PC-9 (cell line): ENCODE measurements at regions not wholly inside any gene's neighbourhood (a gene's known extent, or its start where the extent isn't known, plus 50 kb on each side); places are given as distances from the start of the nearest gene placed in this dataset.

Experiments
- BruUV-seq: library from RNA; stranded (reverse); fragments of 400-500 nt; replicated peaks from 2 replicates; lab custom pipeline; 2021; lab: Mats Ljungman, UMichigan
- CTCF ChIA-PET: fragments of 300-600 bp; sonication (Branson Sonifier 250); formaldehyde crosslinking; loops from one replicate; lab custom pipeline; 2022; ENCODE audit warnings: antibody characterized with exemption; lab: Charles Lee
- POLR2A ChIA-PET: fragments of 300-600 bp; sonication (Branson Sonifier 250); formaldehyde crosslinking; loops from one replicate; lab custom pipeline; 2022; ENCODE audit warnings: antibody characterized with exemption; ENCODE audit not compliant: unreplicated experiment; lab: Charles Lee
- DNase-seq, 2 experiments: peaks; one replicate each; pipeline versions ENCODE4 v3.0.0 to v3.0.0-alpha.2; 2015 to 2022; ENCODE audit warnings: mixed read lengths in 1 of 2
- H2AFZ ChIP-seq: fragments of 200-600 bp; sonication (generic); 2 replicates; pipeline ENCODE4 v1.8.1; 2017; ENCODE audit warnings: antibody characterized with exemption
- H3F3A ChIP-seq: fragments of 200-600 bp; sonication (generic); 2 replicates; pipeline ENCODE4 v1.8.1; 2017; ENCODE audit warnings: antibody characterized with exemption, mild to moderate bottlenecking, low read depth; ENCODE audit not compliant: insufficient read depth
- H3K27ac ChIP-seq: fragments of 200-600 bp; sonication (generic); 2 replicates; pipeline ENCODE4 v1.6.1; 2016; ENCODE audit warnings: mixed run types
- H3K27me3 ChIP-seq: fragments of 200-600 bp; sonication (generic); 2 replicates; pipeline ENCODE4 v1.6.1; 2016; ENCODE audit warnings: low read depth, mixed run types; ENCODE audit not compliant: insufficient read depth
- H3K36me3 ChIP-seq: fragments of 200-600 bp; sonication (generic); 2 replicates; pipeline ENCODE4 v1.6.1; 2016; ENCODE audit warnings: low read depth, mixed run types
- H3K4me1 ChIP-seq: fragments of 200-600 bp; sonication (generic); replicated peaks from 2 replicates; pipeline ENCODE4 v1.6.1; 2016; ENCODE audit warnings: mixed run types; ENCODE audit not compliant: insufficient read depth
- H3K4me2 ChIP-seq: fragments of 200-600 bp; sonication (generic); 2 replicates; pipeline ENCODE4 v1.6.1; 2017; ENCODE audit warnings: mixed run types
- H3K4me3 ChIP-seq: fragments of 200-600 bp; sonication (generic); 2 replicates; pipeline ENCODE4 v1.6.1; 2016; ENCODE audit warnings: mixed run types
- H3K79me2 ChIP-seq: fragments of 200-600 bp; sonication (generic); 2 replicates; pipeline ENCODE4 v1.6.1; 2017; ENCODE audit warnings: low read depth, mixed run types
- H3K9me2 ChIP-seq: fragments of 200-600 bp; sonication (generic); 2 replicates; pipeline ENCODE4 v1.8.1; 2017; ENCODE audit warnings: mild to moderate bottlenecking; ENCODE audit not compliant: insufficient read depth
- H3K9me3 ChIP-seq: fragments of 200-600 bp; sonication (generic); 2 replicates; pipeline ENCODE4 v1.8.1; 2016; ENCODE audit warnings: low read depth; ENCODE audit not compliant: insufficient read depth
- H4K20me1 ChIP-seq: fragments of 200-600 bp; sonication (generic); 2 replicates; pipeline ENCODE4 v1.8.1; 2017; ENCODE audit not compliant: insufficient read depth
- CTCF ChIP-seq: fragments of 200-600 bp; sonication (generic); conservative IDR thresholded peaks from 2 replicates; pipeline ENCODE4 v1.6.1; 2017; ENCODE audit warnings: mixed run types, antibody characterized with exemption, mild to moderate bottlenecking, moderate library complexity
- EZH2 ChIP-seq: fragments of 200-600 bp; sonication (generic); IDR thresholded peaks from 2 replicates; pipeline ENCODE4 v1.8.0; 2017; ENCODE audit warnings: antibody characterized with exemption, low read depth
- intact Hi-C: fragments of 100-400 bp; cut with micrococcal nuclease; formaldehyde crosslinking; loops from one replicate; pipeline ENCODE4 v1.10.0; 2022; ENCODE audit not compliant: unreplicated experiment

DNA sequence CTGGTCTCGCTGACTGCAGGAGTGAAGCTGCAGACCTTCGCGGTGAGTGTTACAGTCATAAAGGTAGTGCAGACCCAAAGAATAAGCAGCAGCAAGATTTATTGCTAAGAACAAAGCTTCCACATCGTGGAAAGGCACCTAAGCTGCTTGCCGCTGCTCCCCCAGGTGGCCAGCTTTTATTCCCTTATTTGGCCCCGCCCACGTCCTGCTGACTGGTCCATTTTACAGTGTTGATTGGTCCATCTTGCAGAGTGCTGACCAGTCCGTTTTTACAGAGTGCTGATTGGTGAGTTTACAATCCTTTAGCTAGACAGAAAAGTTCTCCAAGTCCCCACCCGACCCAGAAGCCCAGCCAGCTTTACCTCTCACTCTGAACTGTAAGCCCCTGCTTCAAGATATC lies 227.8 kb downstream of the ABCC12 start:
- no TSS peak for BruUV-seq
- Histone ChIP-seq H3K27ac (no peak overlapping the region), H3K4me3 (no peak overlapping the region), H4K20me1 (no peaks in the 10 kb centered on the region), H3K36me3 (no peaks in the 10 kb centered on the region), H3K79me2 (no peaks in the 10 kb centered on the region), H3K4me2 (no peak overlapping the region), H3F3A (peaks cover 5% of the 10 kb centered on the region; the same call in 1 of the 2 replicates), H3K9me3 (no peaks in the 10 kb centered on the region), H2AFZ (no peak overlapping the region), H3K9me2 (no peaks in the 10 kb centered on the region), H3K4me1 (peaks cover 23% of the 10 kb centered on the region), H3K27me3 (no peaks in the 10 kb centered on the region)
- no peak for TF ChIP-seq CTCF
- TF ChIP-seq EZH2: no peak
- CTCF ChIA-PET: no interaction called here
- intact Hi-C loops: loop anchor here (5.0 kb wide), 2 partner anchors 129 to 466 kb away; partner anchors contain the start of genes ITFG1 and PHKB
- POLR2A ChIA-PET: interaction anchor here (0.6 kb wide), 1 partner anchor 23 kb away, joined by 5 read pairs; no protein-coding TSS in a partner anchor
- no peak for DNase-seq

GRCh38 chr16:47927330-47927729 lies 228.5 kb downstream of the ABCC12 start:
- Histone ChIP-seq H2AFZ (no peak overlapping the region), H3F3A (peaks cover 5% of the 10 kb centered on the region; the same call in 1 of the 2 replicates), H3K36me3 (no peaks in the 10 kb centered on the region), H3K4me1 (peaks cover 23% of the 10 kb centered on the region), H3K4me2 (peak overlapping the region; percentile 26; the same call in 1 of the 2 replicates), H3K9me3 (no peaks in the 10 kb centered on the region), H3K79me2 (no peaks in the 10 kb centered on the region), H3K4me3 (no peak overlapping the region), H3K27me3 (no peaks in the 10 kb centered on the region), H3K9me2 (no peaks in the 10 kb centered on the region), H3K27ac (peak overlapping the region; percentile 28; the same call in 1 of the 2 replicates), H4K20me1 (no peaks in the 10 kb centered on the region)
- intact Hi-C loops: loop anchor here (1.0 to 5.0 kb wide), 4 partner anchors 40 to 465 kb away; partner anchors contain the start of genes ITFG1 and PHKB
- DNase-seq: peak; percentile 33 to 58
- ChIA-PET CTCF (no interaction called here), POLR2A (no interaction called here)
- TF ChIP-seq EZH2: no peak
- TF ChIP-seq CTCF: no peak
- BruUV-seq: no TSS peak

DNA sequence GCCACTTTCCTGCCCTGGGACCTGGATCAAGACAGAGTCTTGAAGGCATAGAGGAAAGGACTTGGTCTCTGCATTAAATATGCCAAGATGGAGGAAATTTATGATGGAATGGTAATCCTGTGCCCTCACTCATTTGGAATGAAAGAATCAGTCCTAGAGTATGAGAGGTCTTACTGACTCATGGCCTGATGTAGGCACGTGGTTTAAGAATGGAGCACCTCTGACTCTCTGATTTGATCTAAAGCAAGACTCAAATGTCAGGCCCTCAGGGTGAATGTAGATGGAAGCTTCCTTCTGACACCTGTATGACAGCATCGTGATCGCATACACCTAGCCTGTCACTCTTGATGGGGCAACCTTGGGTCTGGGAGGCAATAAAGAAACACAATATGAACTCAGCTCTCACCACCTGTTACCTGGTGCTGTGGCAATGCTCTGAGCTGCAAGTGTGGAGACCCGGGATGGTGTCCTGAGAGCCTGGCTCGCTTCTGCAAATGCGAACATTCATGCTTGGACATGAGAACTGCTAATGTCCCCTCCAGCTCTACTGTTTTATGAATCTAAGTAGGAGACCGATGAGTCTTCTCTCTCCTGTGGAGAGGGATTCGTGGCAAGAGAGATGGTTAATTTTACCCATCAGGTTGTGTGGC lies 229.9 kb downstream of the ABCC12 start:
- intact Hi-C loops: loop anchor here (5.0 kb wide), 2 partner anchors 131 to 464 kb away; partner anchors contain the start of genes ITFG1 and PHKB
- H3K4me1 ChIP-seq: peaks cover 23% of the 10 kb centered on the region
- no peaks in the 10 kb centered on the region for H4K20me1 ChIP-seq
- no peaks in the 10 kb centered on the region for H3K9me2 ChIP-seq
- CTCF ChIA-PET: interaction anchor here (1.0 kb wide), 1 partner anchor 239 kb away, joined by 3 read pairs; no protein-coding TSS in a partner anchor
- H3K9me3 ChIP-seq: no peaks in the 10 kb centered on the region
- no TSS peak for BruUV-seq
- DNase-seq: peak; percentile 41 to 66
- POLR2A ChIA-PET: interaction anchor here (0.5 kb wide), 1 partner anchor 134 kb away, joined by 13 read pairs; no protein-coding TSS in a partner anchor
- H3K4me2 ChIP-seq: no peak overlapping the region
- H3K27me3 ChIP-seq: no peaks in the 10 kb centered on the region
- no peak overlapping the region for H2AFZ ChIP-seq
- TF ChIP-seq CTCF (no peak), EZH2 (no peak)
- H3K36me3 ChIP-seq: no peaks in the 10 kb centered on the region
- no peak overlapping the region for H3K4me3 ChIP-seq
- H3F3A ChIP-seq: peaks cover 5% of the 10 kb centered on the region; the same call in 1 of the 2 replicates
- H3K79me2 ChIP-seq: no peaks in the 10 kb centered on the region
- no peak overlapping the region for H3K27ac ChIP-seq
